ENCODE measurements at regions not wholly inside any gene's neighbourhood (a gene's known extent, or its start where the extent isn't known, plus 50 kb on each side); places are given as distances from the start of the nearest gene placed in this dataset.

GRCh38 chr15:38614621-38615020 lies 50.0 kb upstream of the RASGRP1 start:
- Histone ChIP-seq H3K36me3 (ENCODE audit: control insufficient read depth in 3 of 3, insufficient read depth in 2 of 3, low read depth in 1 of 3, low read length in 3 of 3) (no peaks in the 10 kb centered on the region), H3K9me3 (ENCODE audit: control insufficient read depth in 2 of 2, insufficient read depth in 1 of 2, low read depth in 1 of 2, low read length in 1 of 2) (no peaks in the 10 kb centered on the region), H3K27ac (ENCODE audit: low read depth in 1 of 3, low read length in 2 of 3) (no peak overlapping the region), H3K27me3 (ENCODE audit: control insufficient read depth in 3 of 3, insufficient read depth in 3 of 3, low read length in 3 of 3) (peaks cover 0 to 4% (median 0%) of the 10 kb centered on the region in 3 donors), H3K4me3 (ENCODE audit: low read depth in 1 of 3, low read length in 3 of 3) (no peak overlapping the region), H3K4me1 (ENCODE audit: control insufficient read depth in 3 of 3, insufficient read depth in 2 of 3, low read depth in 1 of 3, low read length in 2 of 3) (peaks cover 0 to 3% (median 0%) of the 10 kb centered on the region in 3 donors)
- FAIRE-seq (no peak), DNase-seq (no peak)
- WGBS, 3 donors, result 87 to 100% (median 96%) methylated on average over 1 of the region's 1 CpG

- H3K4me3 ChIP-seq (ENCODE audit: low read depth in 1 of 3, low read length in 3 of 3), result no peak overlapping the region
- DNase-seq, result peak; percentile 16 to 18
- no peak for FAIRE-seq
Measured at GRCh38 chr15:38617831-38618230, 53.2 kb upstream of the RASGRP1 start.

GRCh38 chr15:38618242-38618955 lies 53.8 kb upstream of the RASGRP1 start:
- no peak for FAIRE-seq

More at GRCh38 chr15:38617831-38618230, 53.2 kb upstream of the RASGRP1 start:
- H3K27ac ChIP-seq (ENCODE audit: low read depth in 1 of 3, low read length in 2 of 3), result no peak overlapping the region
- peaks cover 0 to 8% (median 0%) of the 10 kb centered on the region in 3 donors for H3K4me1 ChIP-seq (ENCODE audit: control insufficient read depth in 3 of 3, insufficient read depth in 2 of 3, low read depth in 1 of 3, low read length in 2 of 3)
- 14 to 61% (median 48%) methylated on average over 2 of the region's 2 CpGs for WGBS, 3 donors
- H3K36me3 ChIP-seq (ENCODE audit: control insufficient read depth in 3 of 3, insufficient read depth in 2 of 3, low read depth in 1 of 3, low read length in 3 of 3), result no peaks in the 10 kb centered on the region
- no peaks in the 10 kb centered on the region for H3K9me3 ChIP-seq (ENCODE audit: control insufficient read depth in 2 of 2, insufficient read depth in 1 of 2, low read depth in 1 of 2, low read length in 1 of 2)
- H3K27me3 ChIP-seq (ENCODE audit: control insufficient read depth in 3 of 3, insufficient read depth in 3 of 3, low read length in 3 of 3), result peaks cover 0 to 4% (median 0%) of the 10 kb centered on the region in 3 donors

GRCh38 chr15:38620098-38620497 lies 55.5 kb upstream of the RASGRP1 start:
- Histone ChIP-seq H3K4me3 (ENCODE audit: low read depth in 1 of 3, low read length in 3 of 3) (no peak overlapping the region), H3K27ac (ENCODE audit: low read depth in 1 of 3, low read length in 2 of 3) (no peak overlapping the region), H3K27me3 (ENCODE audit: control insufficient read depth in 3 of 3, insufficient read depth in 3 of 3, low read length in 3 of 3) (peaks cover 0 to 2% (median 0%) of the 10 kb centered on the region in 3 donors), H3K4me1 (ENCODE audit: control insufficient read depth in 3 of 3, insufficient read depth in 2 of 3, low read depth in 1 of 3, low read length in 2 of 3) (peaks cover 0 to 8% (median 0%) of the 10 kb centered on the region in 3 donors), H3K36me3 (ENCODE audit: control insufficient read depth in 3 of 3, insufficient read depth in 2 of 3, low read depth in 1 of 3, low read length in 3 of 3) (no peaks in the 10 kb centered on the region), H3K9me3 (ENCODE audit: control insufficient read depth in 2 of 2, insufficient read depth in 1 of 2, low read depth in 1 of 2, low read length in 1 of 2) (no peaks in the 10 kb centered on the region)
- FAIRE-seq (no peak), DNase-seq (no peak)
- 29 to 66% (median 44%) methylated on average over 2 of the region's 2 CpGs for WGBS, 3 donors

More at GRCh38 chr15:38618242-38618955, 53.8 kb upstream of the RASGRP1 start:
- H3K9me3 ChIP-seq (ENCODE audit: control insufficient read depth in 2 of 2, insufficient read depth in 1 of 2, low read depth in 1 of 2, low read length in 1 of 2), result no peaks in the 10 kb centered on the region
- H3K27me3 ChIP-seq (ENCODE audit: control insufficient read depth in 3 of 3, insufficient read depth in 3 of 3, low read length in 3 of 3), result peaks cover 0 to 4% (median 0%) of the 10 kb centered on the region in 3 donors
- H3K4me3 ChIP-seq (ENCODE audit: low read depth in 1 of 3, low read length in 3 of 3), result no peak overlapping the region
- no peak overlapping the region for H3K27ac ChIP-seq (ENCODE audit: low read depth in 1 of 3, low read length in 2 of 3)
- no peak for DNase-seq
- H3K4me1 ChIP-seq (ENCODE audit: control insufficient read depth in 3 of 3, insufficient read depth in 2 of 3, low read depth in 1 of 3, low read length in 2 of 3), result peaks cover 0 to 8% (median 0%) of the 10 kb centered on the region in 3 donors
- 41 to 79% (median 63%) methylated on average over 4 of the region's 4 CpGs for WGBS, 3 donors
- no peaks in the 10 kb centered on the region for H3K36me3 ChIP-seq (ENCODE audit: control insufficient read depth in 3 of 3, insufficient read depth in 2 of 3, low read depth in 1 of 3, low read length in 3 of 3)

GRCh38 chr15:38620851-38621594 lies 56.4 kb upstream of the RASGRP1 start:
- Histone ChIP-seq H3K4me3 (ENCODE audit: low read depth in 1 of 3, low read length in 3 of 3) (no peak overlapping the region), H3K27me3 (ENCODE audit: control insufficient read depth in 3 of 3, insufficient read depth in 3 of 3, low read length in 3 of 3) (no peaks in the 10 kb centered on the region), H3K36me3 (ENCODE audit: control insufficient read depth in 3 of 3, insufficient read depth in 2 of 3, low read depth in 1 of 3, low read length in 3 of 3) (no peaks in the 10 kb centered on the region), H3K4me1 (ENCODE audit: control insufficient read depth in 3 of 3, insufficient read depth in 2 of 3, low read depth in 1 of 3, low read length in 2 of 3) (peaks cover 0 to 11% (median 0%) of the 10 kb centered on the region in 3 donors), H3K27ac (ENCODE audit: low read depth in 1 of 3, low read length in 2 of 3) (no peak overlapping the region), H3K9me3 (ENCODE audit: control insufficient read depth in 2 of 2, insufficient read depth in 1 of 2, low read depth in 1 of 2, low read length in 1 of 2) (no peaks in the 10 kb centered on the region)
- 5 to 38% (median 16%) methylated on average over 3 of the region's 3 CpGs for WGBS, 3 donors
- FAIRE-seq (no peak), DNase-seq (peak; percentile 10 to 27)

- FAIRE-seq (no peak), DNase-seq (peak; percentile 64 to 67)
- Histone ChIP-seq H3K4me1 (ENCODE audit: control insufficient read depth in 3 of 3, insufficient read depth in 2 of 3, low read depth in 1 of 3, low read length in 2 of 3) (peaks cover 0 to 20% (median 0%) of the 10 kb centered on the region in 3 donors), H3K27ac (ENCODE audit: low read depth in 1 of 3, low read length in 2 of 3) (no peak overlapping the region), H3K36me3 (ENCODE audit: control insufficient read depth in 3 of 3, insufficient read depth in 2 of 3, low read depth in 1 of 3, low read length in 3 of 3) (no peaks in the 10 kb centered on the region), H3K27me3 (ENCODE audit: control insufficient read depth in 3 of 3, insufficient read depth in 3 of 3, low read length in 3 of 3) (no peaks in the 10 kb centered on the region), H3K9me3 (ENCODE audit: control insufficient read depth in 2 of 2, insufficient read depth in 1 of 2, low read depth in 1 of 2, low read length in 1 of 2) (no peaks in the 10 kb centered on the region), H3K4me3 (ENCODE audit: low read depth in 1 of 3, low read length in 3 of 3) (no peak overlapping the region)
- WGBS, 3 donors, result 23 to 65% (median 46%) methylated on average over 7 of the region's 7 CpGs
Measured at GRCh38 chr15:38622304-38622703, 57.7 kb upstream of the RASGRP1 start.

GRCh38 chr15:38622908-38623307 lies 58.3 kb upstream of the RASGRP1 start:
- FAIRE-seq (no peak), DNase-seq (no peak)
- Histone ChIP-seq H3K27me3 (ENCODE audit: control insufficient read depth in 3 of 3, insufficient read depth in 3 of 3, low read length in 3 of 3) (no peaks in the 10 kb centered on the region), H3K36me3 (ENCODE audit: control insufficient read depth in 3 of 3, insufficient read depth in 2 of 3, low read depth in 1 of 3, low read length in 3 of 3) (no peaks in the 10 kb centered on the region), H3K4me3 (ENCODE audit: low read depth in 1 of 3, low read length in 3 of 3) (no peak overlapping the region), H3K4me1 (ENCODE audit: control insufficient read depth in 3 of 3, insufficient read depth in 2 of 3, low read depth in 1 of 3, low read length in 2 of 3) (peaks cover 0 to 23% (median 0%) of the 10 kb centered on the region in 3 donors), H3K27ac (ENCODE audit: low read depth in 1 of 3, low read length in 2 of 3) (no peak overlapping the region), H3K9me3 (ENCODE audit: control insufficient read depth in 2 of 2, insufficient read depth in 1 of 2, low read depth in 1 of 2, low read length in 1 of 2) (no peaks in the 10 kb centered on the region)
- WGBS, 3 donors, result 79 to 84% (median 82%) methylated on average over 5 of the region's 5 CpGs

- Histone ChIP-seq H3K27me3 (ENCODE audit: control insufficient read depth in 3 of 3, insufficient read depth in 3 of 3, low read length in 3 of 3) (no peaks in the 10 kb centered on the region), H3K9me3 (ENCODE audit: control insufficient read depth in 2 of 2, insufficient read depth in 1 of 2, low read depth in 1 of 2, low read length in 1 of 2) (no peaks in the 10 kb centered on the region), H3K27ac (ENCODE audit: low read depth in 1 of 3, low read length in 2 of 3) (no peak overlapping the region), H3K36me3 (ENCODE audit: control insufficient read depth in 3 of 3, insufficient read depth in 2 of 3, low read depth in 1 of 3, low read length in 3 of 3) (no peaks in the 10 kb centered on the region), H3K4me3 (ENCODE audit: low read depth in 1 of 3, low read length in 3 of 3) (no peak overlapping the region), H3K4me1 (ENCODE audit: control insufficient read depth in 3 of 3, insufficient read depth in 2 of 3, low read depth in 1 of 3, low read length in 2 of 3) (peaks cover 0 to 26% (median 0%) of the 10 kb centered on the region in 3 donors)
- WGBS, 3 donors, result 57 to 76% (median 70%) methylated on average over 5 of the region's 5 CpGs
- FAIRE-seq (no peak), DNase-seq (no peak)
Measured at GRCh38 chr15:38623744-38624143, 59.1 kb upstream of the RASGRP1 start.

Measured in small intestine (tissue), 7 donors.